HepG2 (cell line): ENCODE measurements at regions not wholly inside any gene's neighbourhood (a gene's known extent, or its start where the extent isn't known, plus 50 kb on each side); places are given as distances from the start of the nearest gene placed in this dataset.

Source experiments
- ARNT2 ChIP-seq: sonication (generic); formaldehyde crosslinking; IDR thresholded peaks from 2 replicates; pipeline ENCODE4 v1.8.0; 2022; ENCODE audit warnings: mild to moderate bottlenecking, low read depth, missing genetic modification reagents, moderate library complexity
- ELF1 ChIP-seq: sonication (generic); formaldehyde crosslinking; IDR thresholded peaks from 2 replicates; pipeline ENCODE4 v1.4.0; 2020; ENCODE audit warnings: missing genetic modification reagents
- FOSL1 ChIP-seq: sonication (generic); formaldehyde crosslinking; IDR thresholded peaks from 2 replicates; pipeline ENCODE4 v1.9.0; 2021; ENCODE audit warnings: missing genetic modification reagents, borderline replicate concordance
- FOXA1 ChIP-seq, 2 experiments: fragments of 450-650 bp in 1 of 2; sonication (generic) in 1 of 2; formaldehyde crosslinking in 1 of 2; IDR thresholded peaks; 2 replicates each; pipeline versions ENCODE4 v1.4.0 to v1.6.1; 2016 to 2020; ENCODE audit warnings: missing genetic modification reagents in 1 of 2
- HOXA5 ChIP-seq: sonication (generic); formaldehyde crosslinking; IDR thresholded peaks from 2 replicates; pipeline ENCODE4 v1.4.0; 2020; ENCODE audit warnings: missing genetic modification reagents
- KDM1A ChIP-seq: IDR thresholded peaks from 2 replicates; pipeline ENCODE4 v1.6.1; 2016; ENCODE audit warnings: missing compliant biosample characterization
- KDM2A ChIP-seq: sonication (generic); formaldehyde crosslinking; IDR thresholded peaks from 2 replicates; pipeline ENCODE4 v1.4.0; 2020; ENCODE audit warnings: low read depth, missing genetic modification reagents, borderline replicate concordance
- KLF11 ChIP-seq: IDR thresholded peaks from 2 replicates; pipeline ENCODE4 v1.6.1; 2016; ENCODE audit warnings: missing compliant biosample characterization
- PAXIP1 ChIP-seq: sonication (generic); formaldehyde crosslinking; conservative IDR thresholded peaks from 2 replicates; pipeline ENCODE4 v1.4.0; 2020; ENCODE audit warnings: mild to moderate bottlenecking, missing genetic modification reagents, moderate library complexity
- SATB2 ChIP-seq: sonication (generic); formaldehyde crosslinking; IDR thresholded peaks from 2 replicates; pipeline ENCODE4 v1.5.0; 2020; ENCODE audit warnings: missing genetic modification reagents
- SIN3B ChIP-seq: fragments of 150-350 bp; IDR thresholded peaks from 2 replicates; pipeline ENCODE4 v1.6.1; 2014; ENCODE audit warnings: low read length
- SIX4 ChIP-seq: sonication (generic); formaldehyde crosslinking; IDR thresholded peaks from 2 replicates; pipeline ENCODE4 v1.4.0; 2020; ENCODE audit warnings: missing genetic modification reagents
- SMAD1 ChIP-seq: sonication (generic); formaldehyde crosslinking; IDR thresholded peaks from 2 replicates; pipeline ENCODE4 v1.4.0; 2020; ENCODE audit warnings: missing genetic modification reagents, low read depth, mild to moderate bottlenecking, borderline replicate concordance
- SNAPC5 ChIP-seq: sonication (generic); formaldehyde crosslinking; IDR thresholded peaks from 2 replicates; pipeline ENCODE4 v1.8.1; 2023; ENCODE audit warnings: mild to moderate bottlenecking, missing genetic modification reagents, borderline replicate concordance
- TEF ChIP-seq: sonication (generic); formaldehyde crosslinking; IDR thresholded peaks from 2 replicates; pipeline ENCODE4 v1.5.0; 2020; ENCODE audit warnings: missing genetic modification reagents
- ZNF138 ChIP-seq: sonication (generic); formaldehyde crosslinking; IDR thresholded peaks from 2 replicates; pipeline ENCODE4 v1.5.0; 2020; ENCODE audit warnings: mild to moderate bottlenecking, low read depth, missing genetic modification reagents
- ZNF180 ChIP-seq: sonication (generic); formaldehyde crosslinking; IDR thresholded peaks from 2 replicates; pipeline ENCODE4 v1.4.0; 2020; ENCODE audit warnings: low read depth, missing genetic modification reagents, borderline replicate concordance
- ZNF30 ChIP-seq: sonication (generic); formaldehyde crosslinking; IDR thresholded peaks from 2 replicates; pipeline ENCODE4 v1.5.0; 2020; ENCODE audit warnings: mild to moderate bottlenecking, missing genetic modification reagents
- ZNF496 ChIP-seq: sonication (generic); formaldehyde crosslinking; IDR thresholded peaks from 2 replicates; pipeline ENCODE4 v1.8.1; 2023; ENCODE audit warnings: mild to moderate bottlenecking, moderate library complexity, missing genetic modification reagents; ENCODE audit not compliant: insufficient replicate concordance
- ZNF556 ChIP-seq: sonication (generic); formaldehyde crosslinking; IDR thresholded peaks from 2 replicates; pipeline ENCODE4 v1.4.0; 2020; ENCODE audit warnings: mild to moderate bottlenecking, missing genetic modification reagents, borderline replicate concordance
- ZNF816 ChIP-seq: sonication (generic); formaldehyde crosslinking; IDR thresholded peaks from 2 replicates; pipeline ENCODE4 v1.8.0; 2022; ENCODE audit warnings: missing genetic modification reagents, mild to moderate bottlenecking, borderline replicate concordance
- ZSCAN29 ChIP-seq: sonication (generic); formaldehyde crosslinking; conservative IDR thresholded peaks from 2 replicates; pipeline ENCODE4 v1.4.0; 2020; ENCODE audit warnings: mild to moderate bottlenecking, missing genetic modification reagents
- TF ChIP-seq, protein P1 (sequence below): IDR thresholded peaks from 2 replicates; pipeline ENCODE4 v1.6.1; 2018; ENCODE audit warnings: missing genetic modification reagents
- TF ChIP-seq, protein P2 (sequence below): sonication (generic); formaldehyde crosslinking; IDR thresholded peaks from 2 replicates; pipeline ENCODE4 v1.4.0; 2020; ENCODE audit warnings: missing genetic modification reagents, low read depth, mild to moderate bottlenecking, borderline replicate concordance

- TF ChIP-seq, protein P1, sequence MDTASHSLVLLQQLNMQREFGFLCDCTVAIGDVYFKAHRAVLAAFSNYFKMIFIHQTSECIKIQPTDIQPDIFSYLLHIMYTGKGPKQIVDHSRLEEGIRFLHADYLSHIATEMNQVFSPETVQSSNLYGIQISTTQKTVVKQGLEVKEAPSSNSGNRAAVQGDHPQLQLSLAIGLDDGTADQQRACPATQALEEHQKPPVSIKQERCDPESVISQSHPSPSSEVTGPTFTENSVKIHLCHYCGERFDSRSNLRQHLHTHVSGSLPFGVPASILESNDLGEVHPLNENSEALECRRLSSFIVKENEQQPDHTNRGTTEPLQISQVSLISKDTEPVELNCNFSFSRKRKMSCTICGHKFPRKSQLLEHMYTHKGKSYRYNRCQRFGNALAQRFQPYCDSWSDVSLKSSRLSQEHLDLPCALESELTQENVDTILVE (CRISPR knock-in tag) = peak; percentile 70
- TF ChIP-seq SNAPC5 (CRISPR knock-in tag) (no peak), ZNF30 (CRISPR knock-in tag) (no peak), KDM2A (CRISPR knock-in tag) (peak; percentile 89; the same call in 1 of the 2 replicates), SIX4 (CRISPR knock-in tag) (peak; percentile 87), SIN3B (peak; percentile 68; the same call in 1 of the 2 replicates), SMAD1 (0 out of 2 replicates have a peak, but pooled peaks have one; percentile 53), KDM1A (CRISPR knock-in tag) (peak; percentile 77), ZNF138 (CRISPR knock-in tag) (no peak), SATB2 (CRISPR knock-in tag) (no peak), FOSL1 (CRISPR knock-in tag) (peak; percentile 82), ZNF556 (peak; percentile 53; the same call in 1 of the 2 replicates), TEF (no peak), ZSCAN29 (CRISPR knock-in tag) (0 out of 2 replicates have a peak, but pooled peaks have one; percentile 33), ELF1 (CRISPR knock-in tag) (peak; percentile 46; the same call in 1 of the 2 replicates), PAXIP1 (CRISPR knock-in tag) (peak; percentile 52; the same call in 1 of the 2 replicates), KLF11 (CRISPR knock-in tag) (0 out of 2 replicates have a peak, but pooled peaks have one; percentile 44), ZNF496 (CRISPR knock-in tag) (no peak), FOXA1 (IDR thresholded peaks at IDR 0.05) (no peak), FOXA1 (CRISPR knock-in tag; IDR thresholded peaks at IDR 0.05) (peak; percentile 43), HOXA5 (0 out of 2 replicates have a peak, but pooled peaks have one; percentile 45), ARNT2 (no peak), ZNF816 (peak; percentile 44; the same call in 1 of the 2 replicates), ZNF180 (no peak)
- TF ChIP-seq, protein P2, sequence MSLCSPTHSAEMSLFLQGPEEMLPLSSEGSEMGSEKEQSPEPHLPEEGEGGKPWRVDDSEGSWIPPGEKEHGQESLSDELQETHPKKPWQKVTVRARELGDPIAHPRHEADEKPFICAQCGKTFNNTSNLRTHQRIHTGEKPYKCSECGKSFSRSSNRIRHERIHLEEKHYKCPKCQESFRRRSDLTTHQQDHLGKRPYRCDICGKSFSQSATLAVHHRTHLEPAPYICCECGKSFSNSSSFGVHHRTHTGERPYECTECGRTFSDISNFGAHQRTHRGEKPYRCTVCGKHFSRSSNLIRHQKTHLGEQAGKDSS = peak; percentile 75; the same call in 1 of the 2 replicates
Observed at GRCh38 chr16:8173111-8173644, 417.1 kb downstream of the TMEM114 start (continued).
